ENCODE measurements at regions not wholly inside any gene's neighbourhood (a gene's known extent, or its start where the extent isn't known, plus 50 kb on each side); places are given as distances from the start of the nearest gene placed in this dataset.

- H3K36me3 ChIP-seq: no peaks in the 10 kb centered on the region
- intact Hi-C loops (cut with DNase I; ENCODE audit: low total_unique reads): no loop called here
- H3K9me3 ChIP-seq: no peaks in the 10 kb centered on the region
- TF ChIP-seq CTCF (IDR thresholded peaks at IDR 0.05): no peak
- H3K27me3 ChIP-seq: no peaks in the 10 kb centered on the region
- H3K4me3 ChIP-seq: no peak overlapping the region
- no peak overlapping the region for H3K27ac ChIP-seq
- H3K4me1 ChIP-seq: no peaks in the 10 kb centered on the region
- DNase-seq: no peak
Measured at GRCh38 chr10:107480781-107481180, 316.3 kb upstream of the SORCS1 start.

GRCh38 chr10:107477266-107477665 lies 312.8 kb upstream of the SORCS1 start:
- intact Hi-C loops (cut with DNase I; ENCODE audit: low total_unique reads): no loop called here
- Histone ChIP-seq H3K27me3 (no peaks in the 10 kb centered on the region), H3K36me3 (no peaks in the 10 kb centered on the region), H3K4me3 (no peak overlapping the region), H3K27ac (no peak overlapping the region), H3K4me1 (no peaks in the 10 kb centered on the region), H3K9me3 (no peaks in the 10 kb centered on the region)
- TF ChIP-seq CTCF (IDR thresholded peaks at IDR 0.05): no peak
- DNase-seq: no peak

- intact Hi-C loops (cut with DNase I; ENCODE audit: low total_unique reads): no loop called here
- DNase-seq: no peak
- H3K4me3 ChIP-seq: no peak overlapping the region
Measured at GRCh38 chr10:107476408-107476807, 311.9 kb upstream of the SORCS1 start.

GRCh38 chr10:107474650-107475049 lies 310.1 kb upstream of the SORCS1 start:
- Histone ChIP-seq H3K27ac (no peak overlapping the region), H3K4me3 (no peak overlapping the region), H3K9me3 (no peaks in the 10 kb centered on the region), H3K27me3 (no peaks in the 10 kb centered on the region), H3K4me1 (no peaks in the 10 kb centered on the region), H3K36me3 (no peaks in the 10 kb centered on the region)
- intact Hi-C loops (cut with DNase I; ENCODE audit: low total_unique reads): no loop called here
- TF ChIP-seq CTCF (IDR thresholded peaks at IDR 0.05): no peak
- no peak for DNase-seq

More at GRCh38 chr10:107476408-107476807, 311.9 kb upstream of the SORCS1 start:
- Histone ChIP-seq H3K36me3 (no peaks in the 10 kb centered on the region), H3K27ac (no peak overlapping the region), H3K9me3 (no peaks in the 10 kb centered on the region), H3K27me3 (no peaks in the 10 kb centered on the region), H3K4me1 (no peaks in the 10 kb centered on the region)
- TF ChIP-seq CTCF (IDR thresholded peaks at IDR 0.05): no peak

- no peaks in the 10 kb centered on the region for H3K36me3 ChIP-seq
- no peak for TF ChIP-seq CTCF (IDR thresholded peaks at IDR 0.05)
- no peak overlapping the region for H3K27ac ChIP-seq
- no peaks in the 10 kb centered on the region for H3K4me1 ChIP-seq
- DNase-seq: no peak
- no peaks in the 10 kb centered on the region for H3K27me3 ChIP-seq
- intact Hi-C loops (cut with DNase I; ENCODE audit: low total_unique reads): no loop called here
- no peak overlapping the region for H3K4me3 ChIP-seq
- H3K9me3 ChIP-seq: no peaks in the 10 kb centered on the region
Measured at GRCh38 chr10:107473225-107473624, 308.7 kb upstream of the SORCS1 start.

GRCh38 chr10:107471911-107472310 lies 307.4 kb upstream of the SORCS1 start:
- Histone ChIP-seq H3K27ac (no peak overlapping the region), H3K9me3 (no peaks in the 10 kb centered on the region), H3K4me1 (no peaks in the 10 kb centered on the region), H3K36me3 (no peaks in the 10 kb centered on the region), H3K4me3 (no peak overlapping the region), H3K27me3 (no peaks in the 10 kb centered on the region)
- TF ChIP-seq CTCF (IDR thresholded peaks at IDR 0.05): no peak
- intact Hi-C loops (cut with DNase I; ENCODE audit: low total_unique reads): no loop called here
- DNase-seq: no peak
